Astrocyte (in vitro differentiated cells and primary cell): ENCODE measurements at regions not wholly inside any gene's neighbourhood (a gene's known extent, or its start where the extent isn't known, plus 50 kb on each side); places are given as distances from the start of the nearest gene placed in this dataset.
A peak's percentile ranks its signal among the peaks of the same experiment; 100 is the strongest.
"Not testable (repeated sequence)": the region's sequence is repeated elsewhere in the genome, so short reads cannot be mapped to it uniquely, and the experiment has no call there.

Experiments used
- DNase-seq: peaks from one replicate; pipeline ENCODE4 v3.0.0-alpha.2; 2010; ENCODE audit warnings: low read depth
- FAIRE-seq: peaks from 2 replicates; lab custom pipeline; 2011; peaks lifted over from hg19 to GRCh38; lab: Jason Lieb, UNC
- H2AFZ ChIP-seq: 2 replicates; pipeline ENCODE4 v1.6.0; 2012; ENCODE audit warnings: low read depth, low read length, inconsistent platforms
- H3K27ac ChIP-seq: 2 replicates; pipeline ENCODE4 v1.5.1; 2011; ENCODE audit warnings: low read depth, low read length, inconsistent platforms
- H3K27me3 ChIP-seq: 2 replicates; pipeline ENCODE4 v1.6.0; 2011; ENCODE audit warnings: low read length, inconsistent platforms; ENCODE audit not compliant: insufficient read depth
- H3K36me3 ChIP-seq: 2 replicates; pipeline ENCODE4 v1.5.1; 2011; ENCODE audit warnings: low read length, inconsistent platforms; ENCODE audit not compliant: insufficient read depth
- H3K4me1 ChIP-seq: 2 replicates; pipeline ENCODE4 v1.5.1; 2011; ENCODE audit warnings: low read length, inconsistent platforms; ENCODE audit not compliant: insufficient read depth
- H3K4me2 ChIP-seq: 2 replicates; pipeline ENCODE4 v1.6.0; 2012; ENCODE audit warnings: low read length, inconsistent platforms
- H3K4me3 ChIP-seq: 2 replicates; pipeline ENCODE4 v1.5.1; 2011; ENCODE audit warnings: low read depth, mild to moderate bottlenecking, low read length, inconsistent platforms; ENCODE audit not compliant: insufficient read depth
- H3K79me2 ChIP-seq: 2 replicates; pipeline ENCODE4 v1.6.0; 2012; ENCODE audit warnings: mild to moderate bottlenecking, low read length, inconsistent platforms; ENCODE audit not compliant: insufficient read depth
- H3K9ac ChIP-seq: 2 replicates; pipeline ENCODE4 v1.6.0; 2012; ENCODE audit warnings: mild to moderate bottlenecking, low read length, inconsistent platforms
- H3K9me3 ChIP-seq: 2 replicates; pipeline ENCODE4 v1.5.1; 2012; ENCODE audit warnings: low read depth, mild to moderate bottlenecking, low read length, inconsistent platforms; ENCODE audit not compliant: insufficient read depth
- H4K20me1 ChIP-seq: 2 replicates; pipeline ENCODE4 v1.6.0; 2012; ENCODE audit warnings: low read length, inconsistent platforms; ENCODE audit not compliant: insufficient read depth
- H3K27ac Mint-ChIP-seq: one replicate; pipeline ENCODE4 v1.8.0; 2021; ENCODE audit warnings: mild to moderate bottlenecking, mixed read lengths; ENCODE audit not compliant: unreplicated experiment
- H3K27me3 Mint-ChIP-seq: one replicate; pipeline ENCODE4 v1.8.0; 2021; ENCODE audit warnings: low read depth, mixed read lengths; ENCODE audit not compliant: unreplicated experiment
- H3K36me3 Mint-ChIP-seq: one replicate; pipeline ENCODE4 v1.8.0; 2021; ENCODE audit warnings: low read depth, mixed read lengths; ENCODE audit not compliant: unreplicated experiment
- H3K4me1 Mint-ChIP-seq: one replicate; pipeline ENCODE4 v1.8.0; 2021; ENCODE audit warnings: low read depth, mixed read lengths; ENCODE audit not compliant: unreplicated experiment
- H3K4me3 Mint-ChIP-seq: one replicate; pipeline ENCODE4 v1.8.0; 2021; ENCODE audit warnings: mild to moderate bottlenecking, moderate library complexity, mixed read lengths; ENCODE audit not compliant: unreplicated experiment
- H3K9me3 Mint-ChIP-seq: one replicate; pipeline ENCODE4 v1.8.0; 2021; ENCODE audit warnings: mild to moderate bottlenecking, mixed read lengths; ENCODE audit not compliant: unreplicated experiment

DNA sequence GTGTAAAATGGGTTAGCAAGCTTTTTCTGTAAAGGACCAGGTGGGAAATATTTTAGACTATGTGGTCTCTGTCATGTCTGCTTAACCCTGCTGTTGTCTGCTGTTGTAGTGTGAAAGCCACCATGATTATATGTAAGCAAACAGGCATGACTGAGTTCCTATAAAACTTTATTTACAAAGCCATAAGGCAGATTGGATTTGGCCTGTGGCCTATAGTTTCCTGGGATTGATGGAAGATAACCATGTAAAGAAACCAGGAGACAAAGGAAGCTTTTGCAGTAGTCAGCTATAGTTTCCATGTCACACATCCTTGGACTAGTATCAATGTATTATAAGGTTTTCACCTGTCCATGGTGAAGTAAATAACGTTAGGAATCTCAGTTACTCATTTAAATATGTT lies 78.7 kb downstream of the CCDC74A start:
- not testable (repeated sequence) for FAIRE-seq, H3K4me2 ChIP-seq, H3K4me3 Mint-ChIP-seq, H3K27me3 Mint-ChIP-seq, H3K9me3 Mint-ChIP-seq, H3K36me3 Mint-ChIP-seq, H3K4me1 ChIP-seq, H3K79me2 ChIP-seq, H3K9ac ChIP-seq, H3K4me1 Mint-ChIP-seq, H4K20me1 ChIP-seq, H3K4me3 ChIP-seq, DNase-seq, H3K27ac Mint-ChIP-seq, H3K27me3 ChIP-seq, H3K9me3 ChIP-seq, H2AFZ ChIP-seq, H3K27ac ChIP-seq, H3K36me3 ChIP-seq

- H3K9me3 Mint-ChIP-seq, H3K4me2 ChIP-seq, H2AFZ ChIP-seq, H3K79me2 ChIP-seq, H4K20me1 ChIP-seq, H3K27me3 Mint-ChIP-seq, H3K27ac ChIP-seq, H3K9me3 ChIP-seq, H3K4me3 Mint-ChIP-seq, H3K27me3 ChIP-seq, H3K4me1 ChIP-seq, H3K27ac Mint-ChIP-seq, H3K36me3 ChIP-seq, H3K4me3 ChIP-seq, H3K4me1 Mint-ChIP-seq, H3K9ac ChIP-seq, H3K36me3 Mint-ChIP-seq, FAIRE-seq: not testable (repeated sequence)
- DNase-seq = peak; percentile 33
Measured at GRCh38 chr2:131607056-131607455, 79.4 kb downstream of the CCDC74A start.

- H3K27me3 ChIP-seq, H3K4me3 Mint-ChIP-seq, H3K4me2 ChIP-seq, DNase-seq, H3K4me1 ChIP-seq, H3K4me1 Mint-ChIP-seq, H4K20me1 ChIP-seq, H3K36me3 Mint-ChIP-seq, H3K4me3 ChIP-seq, H3K27ac ChIP-seq, H2AFZ ChIP-seq, H3K79me2 ChIP-seq, H3K9ac ChIP-seq, H3K36me3 ChIP-seq, H3K9me3 Mint-ChIP-seq, H3K9me3 ChIP-seq, H3K27ac Mint-ChIP-seq, FAIRE-seq: not testable (repeated sequence)
- H3K27me3 Mint-ChIP-seq = peaks cover 18% of the 10 kb centered on the region
Measured at GRCh38 chr2:131614539-131614938, 86.9 kb downstream of the CCDC74A start.

GRCh38 chr2:131618320-131618719 lies 90.6 kb downstream of the CCDC74A start:
- H3K9ac ChIP-seq, H3K79me2 ChIP-seq, H2AFZ ChIP-seq, H4K20me1 ChIP-seq, H3K36me3 Mint-ChIP-seq, H3K27ac Mint-ChIP-seq, H3K4me3 ChIP-seq, H3K4me2 ChIP-seq, H3K4me1 ChIP-seq, DNase-seq, H3K27me3 ChIP-seq, H3K4me1 Mint-ChIP-seq, H3K9me3 ChIP-seq, H3K9me3 Mint-ChIP-seq, H3K4me3 Mint-ChIP-seq, FAIRE-seq, H3K36me3 ChIP-seq, H3K27ac ChIP-seq: not testable (repeated sequence)
- H3K27me3 Mint-ChIP-seq = peaks cover 18% of the 10 kb centered on the region

DNA sequence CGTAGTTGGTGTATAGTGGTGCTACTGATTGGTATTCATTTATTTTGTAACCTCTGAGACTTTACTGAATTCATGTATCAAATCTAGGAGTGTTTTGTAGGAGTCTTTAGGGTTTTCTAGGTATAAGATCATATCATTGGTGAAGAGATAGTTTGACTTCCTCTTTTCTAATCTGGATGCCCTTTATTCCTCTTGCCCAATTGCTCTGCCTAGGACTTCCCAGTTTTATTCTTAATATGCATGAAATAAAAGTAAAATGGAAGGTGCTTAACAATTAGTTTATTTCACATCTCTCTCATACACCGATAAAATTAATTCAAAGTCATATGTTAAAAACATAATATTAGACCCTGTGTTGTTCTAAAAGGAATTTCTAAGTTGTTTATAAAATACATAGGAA lies 95.2 kb downstream of the CCDC74A start:
- not testable (repeated sequence) for H3K9me3 ChIP-seq, H4K20me1 ChIP-seq, H2AFZ ChIP-seq, H3K27me3 ChIP-seq, H3K79me2 ChIP-seq, FAIRE-seq, H3K4me3 Mint-ChIP-seq, H3K4me1 ChIP-seq, H3K4me1 Mint-ChIP-seq, H3K9ac ChIP-seq, H3K9me3 Mint-ChIP-seq, H3K27ac ChIP-seq, H3K4me3 ChIP-seq, H3K27ac Mint-ChIP-seq, H3K36me3 Mint-ChIP-seq, H3K4me2 ChIP-seq, H3K36me3 ChIP-seq, DNase-seq
- peaks cover 11% of the 10 kb centered on the region for H3K27me3 Mint-ChIP-seq

DNA sequence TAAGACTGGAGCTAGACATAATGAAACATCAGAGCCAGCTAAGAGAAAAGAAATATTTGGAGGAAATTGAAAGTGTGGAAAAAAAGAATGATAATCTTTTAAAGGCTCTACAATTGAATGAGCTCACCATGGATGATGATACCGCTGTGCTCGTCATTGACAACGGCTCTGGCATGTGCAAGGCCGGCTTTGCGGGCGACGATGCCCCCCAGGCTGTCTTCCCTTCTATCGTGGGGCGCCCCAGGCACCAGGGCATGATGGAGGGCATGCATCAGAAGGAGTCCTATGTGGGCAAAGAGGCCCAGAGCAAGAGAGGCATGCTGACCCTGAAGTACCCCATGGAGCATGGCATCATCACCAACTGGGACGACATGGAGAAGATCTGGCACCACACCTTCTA lies 98.3 kb downstream of the CCDC74A start:
- FAIRE-seq, H4K20me1 ChIP-seq, H3K9me3 ChIP-seq, H3K79me2 ChIP-seq, H3K4me1 Mint-ChIP-seq, H3K36me3 ChIP-seq, H3K27me3 ChIP-seq, H3K4me1 ChIP-seq, H3K27ac ChIP-seq, H3K27ac Mint-ChIP-seq, H3K9me3 Mint-ChIP-seq, H3K9ac ChIP-seq, H3K4me2 ChIP-seq, DNase-seq, H2AFZ ChIP-seq, H3K36me3 Mint-ChIP-seq, H3K4me3 ChIP-seq, H3K4me3 Mint-ChIP-seq: not testable (repeated sequence)
- H3K27me3 Mint-ChIP-seq = peaks cover 11% of the 10 kb centered on the region
